ENCODE measurements at regions not wholly inside any gene's neighbourhood (a gene's known extent, or its start where the extent isn't known, plus 50 kb on each side); places are given as distances from the start of the nearest gene placed in this dataset.

GRCh38 chr2:160920791-160921303 is 239.4 kb upstream of the TANK start:
- DNase-seq (ENCODE audit: low spot score), result no peak
- no peaks in the 10 kb centered on the region for H3K9me3 Mint-ChIP-seq
- no peaks in the 10 kb centered on the region for H3K4me1 Mint-ChIP-seq (ENCODE audit: low read depth)
- H3K27me3 Mint-ChIP-seq (ENCODE audit: low read depth), result peaks cover 3% of the 10 kb centered on the region
- H3K27ac Mint-ChIP-seq, result no peak overlapping the region
- H3K4me3 Mint-ChIP-seq, result no peak overlapping the region
- no peaks in the 10 kb centered on the region for H3K36me3 Mint-ChIP-seq (ENCODE audit: low read depth)

GRCh38 chr2:160921386-160921964 is 238.8 kb upstream of the TANK start:
- H3K4me1 Mint-ChIP-seq (ENCODE audit: low read depth), result no peaks in the 10 kb centered on the region
- H3K4me3 Mint-ChIP-seq, result no peak overlapping the region
- no peak for DNase-seq (ENCODE audit: low spot score)
- H3K27me3 Mint-ChIP-seq (ENCODE audit: low read depth), result peaks cover 3% of the 10 kb centered on the region
- no peaks in the 10 kb centered on the region for H3K9me3 Mint-ChIP-seq
- no peak overlapping the region for H3K27ac Mint-ChIP-seq
- no peaks in the 10 kb centered on the region for H3K36me3 Mint-ChIP-seq (ENCODE audit: low read depth)

- no peaks in the 10 kb centered on the region for H3K36me3 Mint-ChIP-seq (ENCODE audit: low read depth)
- no peak for DNase-seq (ENCODE audit: low spot score)
- no peak overlapping the region for H3K4me3 Mint-ChIP-seq
- H3K4me1 Mint-ChIP-seq (ENCODE audit: low read depth), result no peaks in the 10 kb centered on the region
- H3K27me3 Mint-ChIP-seq (ENCODE audit: low read depth), result peaks cover 7% of the 10 kb centered on the region
- H3K27ac Mint-ChIP-seq, result no peak overlapping the region
- H3K9me3 Mint-ChIP-seq, result no peaks in the 10 kb centered on the region
Measured at GRCh38 chr2:160924936-160925353, 235.3 kb upstream of the TANK start.

DNA sequence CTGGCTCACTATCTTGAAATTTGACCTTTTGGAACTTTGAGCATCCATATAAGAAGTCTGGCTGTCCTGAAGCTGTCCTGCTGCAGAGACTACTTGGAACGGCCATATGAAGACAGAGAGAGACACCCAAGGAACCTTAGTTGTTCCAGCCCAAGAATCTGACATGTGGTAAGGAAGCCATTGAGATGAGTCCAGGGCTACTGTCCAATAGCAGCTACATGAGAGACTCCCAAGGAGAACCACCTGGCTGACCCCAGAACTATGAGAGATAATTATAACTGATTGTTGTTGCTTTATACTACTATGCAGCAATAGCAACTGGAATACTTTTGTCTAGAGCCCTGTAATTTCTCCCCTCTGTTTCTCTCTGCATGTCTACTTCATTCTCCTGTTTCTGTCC is 234.3 kb upstream of the TANK start:
- Mint-ChIP-seq H3K27me3 (ENCODE audit: low read depth) (peaks cover 11% of the 10 kb centered on the region), H3K36me3 (ENCODE audit: low read depth) (no peaks in the 10 kb centered on the region), H3K4me1 (ENCODE audit: low read depth) (no peaks in the 10 kb centered on the region), H3K27ac (no peak overlapping the region), H3K4me3 (no peak overlapping the region), H3K9me3 (no peaks in the 10 kb centered on the region)
- no peak for DNase-seq (ENCODE audit: low spot score)

GRCh38 chr2:160927324-160927723 is 232.9 kb upstream of the TANK start:
- Mint-ChIP-seq H3K27me3 (ENCODE audit: low read depth) (peaks cover 11% of the 10 kb centered on the region), H3K9me3 (no peaks in the 10 kb centered on the region), H3K27ac (no peak overlapping the region), H3K4me1 (ENCODE audit: low read depth) (no peaks in the 10 kb centered on the region), H3K36me3 (ENCODE audit: low read depth) (no peaks in the 10 kb centered on the region), H3K4me3 (no peak overlapping the region)
- no peak for DNase-seq (ENCODE audit: low spot score)

GRCh38 chr2:160928854-160929301 is 231.3 kb upstream of the TANK start:
- DNase-seq (ENCODE audit: low spot score), result no peak
- no peaks in the 10 kb centered on the region for H3K4me1 Mint-ChIP-seq (ENCODE audit: low read depth)
- no peak overlapping the region for H3K27ac Mint-ChIP-seq
- H3K4me3 Mint-ChIP-seq, result no peak overlapping the region
- no peaks in the 10 kb centered on the region for H3K9me3 Mint-ChIP-seq
- H3K27me3 Mint-ChIP-seq (ENCODE audit: low read depth), result peaks cover 11% of the 10 kb centered on the region
- H3K36me3 Mint-ChIP-seq (ENCODE audit: low read depth), result no peaks in the 10 kb centered on the region

GRCh38 chr2:160931531-160931930 is 228.7 kb upstream of the TANK start:
- Mint-ChIP-seq H3K36me3 (ENCODE audit: low read depth) (no peaks in the 10 kb centered on the region), H3K4me1 (ENCODE audit: low read depth) (no peaks in the 10 kb centered on the region), H3K9me3 (no peaks in the 10 kb centered on the region), H3K27ac (no peak overlapping the region), H3K4me3 (no peak overlapping the region), H3K27me3 (ENCODE audit: low read depth) (peaks cover 8% of the 10 kb centered on the region)
- no peak for DNase-seq (ENCODE audit: low spot score)

DNA sequence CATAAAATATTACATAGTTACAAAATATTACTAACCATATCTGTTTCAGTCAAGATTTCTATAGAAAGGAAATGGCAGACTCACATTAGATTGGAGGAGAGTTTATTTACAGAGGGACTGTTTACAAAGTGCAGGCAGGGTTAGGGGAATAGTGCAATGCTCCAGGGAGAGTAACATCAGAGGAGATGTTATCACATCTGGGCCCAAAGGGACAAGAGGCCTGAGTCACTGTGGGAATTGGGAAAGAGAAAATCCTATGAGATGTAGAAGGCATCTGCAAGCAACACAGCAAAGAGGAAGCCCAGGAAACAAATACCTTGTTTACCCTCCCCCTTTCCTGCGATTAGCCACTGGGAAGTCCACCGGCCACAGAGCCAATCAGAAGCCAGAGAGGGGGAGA is 227.3 kb upstream of the TANK start:
- Mint-ChIP-seq H3K27ac (no peak overlapping the region), H3K4me1 (ENCODE audit: low read depth) (no peaks in the 10 kb centered on the region), H3K4me3 (no peak overlapping the region), H3K9me3 (no peaks in the 10 kb centered on the region), H3K36me3 (ENCODE audit: low read depth) (no peaks in the 10 kb centered on the region), H3K27me3 (ENCODE audit: low read depth) (peaks cover 8% of the 10 kb centered on the region)
- no peak for DNase-seq (ENCODE audit: low spot score)

DNA sequence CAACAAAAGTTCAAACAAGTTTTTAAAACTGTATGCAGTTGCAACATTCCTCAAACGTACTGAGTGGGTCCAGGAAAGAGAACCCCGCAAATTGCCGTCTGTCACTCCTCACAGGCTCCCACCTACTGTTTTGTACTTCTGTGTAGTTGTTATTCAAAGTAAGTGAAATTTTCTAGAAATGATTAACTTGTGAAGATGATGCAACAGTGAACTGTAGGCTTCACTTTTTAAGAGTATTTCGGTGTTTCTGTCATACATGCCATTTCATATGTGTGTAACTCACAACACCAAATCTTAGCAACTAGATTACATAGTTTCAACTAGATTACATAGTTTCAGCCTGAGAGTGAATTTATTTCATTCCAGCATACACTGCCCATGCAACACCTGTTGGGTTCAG is 226.0 kb upstream of the TANK start:
- H3K27ac Mint-ChIP-seq, result no peak overlapping the region
- H3K4me1 Mint-ChIP-seq (ENCODE audit: low read depth), result no peaks in the 10 kb centered on the region
- H3K27me3 Mint-ChIP-seq (ENCODE audit: low read depth), result peaks cover 6% of the 10 kb centered on the region
- no peak overlapping the region for H3K4me3 Mint-ChIP-seq
- no peak for DNase-seq (ENCODE audit: low spot score)
- H3K9me3 Mint-ChIP-seq, result no peaks in the 10 kb centered on the region
- no peaks in the 10 kb centered on the region for H3K36me3 Mint-ChIP-seq (ENCODE audit: low read depth)

- DNase-seq (ENCODE audit: low spot score), result no peak
- H3K27me3 Mint-ChIP-seq (ENCODE audit: low read depth), result peaks cover 3% of the 10 kb centered on the region
- H3K9me3 Mint-ChIP-seq, result no peaks in the 10 kb centered on the region
- H3K36me3 Mint-ChIP-seq (ENCODE audit: low read depth), result no peaks in the 10 kb centered on the region
- no peak overlapping the region for H3K27ac Mint-ChIP-seq
- H3K4me1 Mint-ChIP-seq (ENCODE audit: low read depth), result no peaks in the 10 kb centered on the region
- H3K4me3 Mint-ChIP-seq, result no peak overlapping the region
Measured at GRCh38 chr2:160934991-160935390, 225.2 kb upstream of the TANK start.

DNA sequence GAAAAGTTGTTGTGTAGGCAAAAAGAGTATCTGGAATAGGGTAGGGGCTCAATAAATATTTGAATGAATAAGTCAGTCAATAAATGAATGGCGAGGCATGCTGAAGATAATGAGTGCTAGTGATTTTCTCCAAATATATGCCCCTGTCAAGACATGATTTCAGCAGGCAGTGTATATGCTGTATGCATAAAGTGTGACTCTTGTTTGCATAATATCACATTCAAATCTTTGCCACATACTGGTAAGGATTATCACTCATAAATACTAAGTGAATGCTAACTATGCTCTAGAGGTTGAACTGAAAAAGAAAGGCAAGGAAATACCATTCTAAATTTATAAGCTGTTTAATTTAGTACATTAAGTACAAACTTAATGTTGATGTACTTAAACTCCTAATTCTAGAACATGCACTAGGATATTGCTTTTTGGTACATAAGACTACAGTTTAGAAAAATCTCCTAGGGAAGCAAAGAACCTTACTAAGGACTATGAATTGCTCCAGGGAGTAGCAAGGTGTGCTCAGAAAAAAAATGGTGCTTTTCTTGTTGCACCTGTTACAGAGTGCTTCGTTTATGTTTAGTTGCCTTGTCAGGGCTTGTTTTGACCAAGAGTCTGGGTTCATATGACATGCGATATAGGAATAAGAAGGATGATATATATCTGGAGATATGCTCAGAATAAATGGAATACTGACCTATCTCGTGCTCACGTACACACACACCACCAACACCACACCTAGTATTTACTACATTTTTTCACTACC is 224.0 kb upstream of the TANK start:
- H3K27me3 Mint-ChIP-seq (ENCODE audit: low read depth), result no peaks in the 10 kb centered on the region
- no peak overlapping the region for H3K27ac Mint-ChIP-seq
- no peaks in the 10 kb centered on the region for H3K9me3 Mint-ChIP-seq
- no peak for DNase-seq (ENCODE audit: low spot score)
- peaks cover 5% of the 10 kb centered on the region for H3K4me1 Mint-ChIP-seq (ENCODE audit: low read depth)
- H3K36me3 Mint-ChIP-seq (ENCODE audit: low read depth), result no peaks in the 10 kb centered on the region
- H3K4me3 Mint-ChIP-seq, result no peak overlapping the region

- Mint-ChIP-seq H3K27me3 (ENCODE audit: low read depth) (no peaks in the 10 kb centered on the region), H3K4me1 (ENCODE audit: low read depth) (peaks cover 5% of the 10 kb centered on the region), H3K27ac (no peak overlapping the region), H3K9me3 (no peaks in the 10 kb centered on the region), H3K36me3 (ENCODE audit: low read depth) (no peaks in the 10 kb centered on the region), H3K4me3 (no peak overlapping the region)
- DNase-seq (ENCODE audit: low spot score), result no peak
Measured at GRCh38 chr2:160940271-160940670, 220.0 kb upstream of the TANK start.

DNA sequence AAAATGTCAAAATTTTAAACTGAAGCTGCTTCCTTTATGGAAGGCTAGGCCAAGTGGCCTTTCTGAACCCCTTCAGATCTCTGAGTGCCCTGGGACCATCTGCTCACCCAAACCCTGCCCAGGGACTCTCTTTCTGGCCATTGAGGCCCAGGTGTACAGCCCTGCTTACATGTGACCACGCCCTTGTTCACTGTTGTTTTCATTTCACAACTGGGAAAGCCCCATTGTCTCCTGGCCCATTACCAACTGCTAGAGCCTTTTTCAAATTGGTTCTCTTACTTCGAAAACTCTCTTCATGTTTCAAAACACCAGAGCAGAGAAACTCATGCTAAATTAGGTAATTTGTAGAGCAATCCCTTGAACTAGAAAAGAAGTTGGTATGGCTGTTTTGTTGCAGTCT is 219.5 kb upstream of the TANK start:
- DNase-seq (ENCODE audit: low spot score), result no peak
- H3K4me3 Mint-ChIP-seq, result no peak overlapping the region
- H3K4me1 Mint-ChIP-seq (ENCODE audit: low read depth), result peaks cover 5% of the 10 kb centered on the region
- no peaks in the 10 kb centered on the region for H3K36me3 Mint-ChIP-seq (ENCODE audit: low read depth)
- no peaks in the 10 kb centered on the region for H3K27me3 Mint-ChIP-seq (ENCODE audit: low read depth)
- H3K9me3 Mint-ChIP-seq, result no peaks in the 10 kb centered on the region
- H3K27ac Mint-ChIP-seq, result no peak overlapping the region

GRCh38 chr2:160941290-160941846 is 218.9 kb upstream of the TANK start:
- no peaks in the 10 kb centered on the region for H3K36me3 Mint-ChIP-seq (ENCODE audit: low read depth)
- no peak for DNase-seq (ENCODE audit: low spot score)
- H3K4me3 Mint-ChIP-seq, result no peak overlapping the region
- no peak overlapping the region for H3K27ac Mint-ChIP-seq
- no peaks in the 10 kb centered on the region for H3K9me3 Mint-ChIP-seq
- H3K4me1 Mint-ChIP-seq (ENCODE audit: low read depth), result peaks cover 5% of the 10 kb centered on the region
- no peaks in the 10 kb centered on the region for H3K27me3 Mint-ChIP-seq (ENCODE audit: low read depth)
